LNCaP clone FGC (cell line): ENCODE measurements at regions not wholly inside any gene's neighbourhood (a gene's known extent, or its start where the extent isn't known, plus 50 kb on each side); places are given as distances from the start of the nearest gene placed in this dataset.
"Not testable (repeated sequence)": the region's sequence is repeated elsewhere in the genome, so short reads cannot be mapped to it uniquely, and the experiment has no call there.

Source experiments
- DNase-seq: peaks from one replicate; pipeline ENCODE4 v3.0.0-alpha.2; 2011; ENCODE audit warnings: low read depth
- H3K4me3 ChIP-seq: 2 replicates; pipeline ENCODE4 v1.5.1; 2011; ENCODE audit warnings: mild to moderate bottlenecking, low read depth, low read length, control low read depth
- CTCF ChIP-seq: IDR thresholded peaks from 2 replicates; pipeline ENCODE4 v1.5.1; 2012; ENCODE audit warnings: mild to moderate bottlenecking; ENCODE audit not compliant: control insufficient read depth, insufficient read depth; ENCODE audit errors: extremely low read depth

DNA sequence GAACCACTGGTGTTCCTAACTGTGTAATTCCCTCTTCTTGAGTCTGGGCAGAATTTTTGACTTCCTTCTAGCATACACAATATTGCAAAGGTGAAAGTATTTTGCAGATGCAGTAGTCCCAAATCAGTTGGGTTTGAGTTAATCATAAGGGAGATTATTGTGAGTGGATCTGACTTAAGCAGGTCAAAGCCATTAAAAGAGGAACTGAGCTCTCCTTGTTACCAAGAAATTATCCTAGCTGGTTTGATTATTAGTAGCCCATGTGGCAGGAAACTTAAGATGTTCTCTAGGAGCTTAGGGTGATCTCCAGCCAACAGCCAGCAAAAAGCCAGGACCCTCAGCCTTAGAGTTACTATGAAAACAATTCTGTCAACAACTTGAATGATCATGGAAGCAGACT is 221.8 kb downstream of the RPIA start:
- TF ChIP-seq CTCF, result no peak
- no peak overlapping the region for H3K4me3 ChIP-seq
- DNase-seq, result no peak

DNA sequence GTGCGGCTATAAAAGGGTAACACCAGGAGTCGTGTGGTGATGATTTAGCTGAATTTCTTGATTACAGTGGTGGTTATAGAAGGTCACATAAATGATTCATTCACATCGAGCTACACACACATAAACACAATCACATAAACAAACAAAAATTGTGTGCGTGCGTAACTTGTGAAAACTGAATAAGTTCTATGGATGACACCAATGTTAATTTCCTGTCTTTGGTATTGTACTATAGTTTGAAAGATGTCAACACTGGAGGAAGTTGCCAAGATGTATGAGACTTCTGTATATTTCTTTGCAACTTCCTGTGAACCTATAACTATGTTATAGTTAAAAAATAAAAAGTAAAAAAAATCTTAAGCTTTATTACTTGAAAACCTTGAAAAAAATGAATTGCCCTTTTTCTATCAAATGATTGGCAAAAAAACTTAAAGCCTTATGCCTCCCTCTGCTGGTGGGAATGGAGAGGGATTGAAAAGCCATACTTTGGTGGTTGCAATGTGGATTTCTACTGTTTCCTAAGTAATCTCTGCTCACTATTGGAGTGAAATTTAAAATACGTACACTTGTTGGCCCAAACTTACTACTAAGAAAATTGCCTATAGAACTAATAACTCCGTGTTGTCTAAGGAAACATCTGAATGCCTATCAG is 227.7 kb downstream of the RPIA start:
- peak; percentile 57 for TF ChIP-seq CTCF
- H3K4me3 ChIP-seq, result no peak overlapping the region
- no peak for DNase-seq

DNA sequence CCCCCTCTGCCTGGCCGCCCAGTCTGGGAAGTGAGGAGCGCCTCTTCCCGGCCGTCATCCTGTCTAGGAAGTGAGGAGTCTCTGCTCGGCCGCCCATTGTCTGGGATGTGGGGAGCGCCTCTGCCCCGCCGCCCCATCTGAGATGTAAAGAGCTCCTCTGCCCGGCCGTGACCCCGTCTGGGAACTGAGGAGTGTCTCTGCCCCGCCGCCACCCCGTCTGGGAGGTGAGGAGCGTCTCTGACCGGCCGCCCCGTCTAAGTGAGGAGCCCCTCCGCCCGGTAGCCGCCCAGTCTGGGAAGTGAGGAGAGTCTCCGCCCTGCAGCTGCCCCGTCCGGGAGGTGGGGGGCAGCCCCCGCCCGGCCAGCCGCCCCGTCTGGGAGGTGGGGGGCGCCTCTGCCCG is 228.9 kb downstream of the RPIA start:
- DNase-seq, H3K4me3 ChIP-seq: not testable (repeated sequence)

DNA sequence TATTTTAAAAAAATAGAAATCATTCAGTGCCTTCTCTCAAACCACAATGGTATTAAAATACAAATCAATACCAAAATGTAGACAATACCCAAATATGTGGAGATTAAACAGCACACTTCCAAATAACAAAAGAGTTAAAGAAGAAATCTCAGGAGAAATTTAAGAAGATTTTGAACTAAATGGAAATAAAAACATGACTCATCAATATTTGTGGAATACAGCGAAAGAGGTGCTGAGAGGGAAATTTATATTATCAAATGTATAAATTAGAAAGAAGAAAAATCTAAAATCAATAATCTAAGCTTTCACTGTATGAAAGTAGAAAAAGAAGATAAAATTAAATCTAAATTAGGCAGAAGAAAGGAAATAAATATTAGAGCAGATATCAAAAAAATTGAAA is 233.1 kb downstream of the RPIA start:
- no peak for DNase-seq
- no peak for TF ChIP-seq CTCF
- H3K4me3 ChIP-seq, result no peak overlapping the region

- H3K4me3 ChIP-seq, result no peak overlapping the region
- DNase-seq, result no peak
- TF ChIP-seq CTCF, result no peak
Observed at GRCh38 chr2:88925770-88926462, 234.4 kb downstream of the RPIA start.

GRCh38 chr2:88927128-88927527 is 235.7 kb downstream of the RPIA start:
- H3K4me3 ChIP-seq, result no peak overlapping the region
- DNase-seq, result no peak
- no peak for TF ChIP-seq CTCF

DNA sequence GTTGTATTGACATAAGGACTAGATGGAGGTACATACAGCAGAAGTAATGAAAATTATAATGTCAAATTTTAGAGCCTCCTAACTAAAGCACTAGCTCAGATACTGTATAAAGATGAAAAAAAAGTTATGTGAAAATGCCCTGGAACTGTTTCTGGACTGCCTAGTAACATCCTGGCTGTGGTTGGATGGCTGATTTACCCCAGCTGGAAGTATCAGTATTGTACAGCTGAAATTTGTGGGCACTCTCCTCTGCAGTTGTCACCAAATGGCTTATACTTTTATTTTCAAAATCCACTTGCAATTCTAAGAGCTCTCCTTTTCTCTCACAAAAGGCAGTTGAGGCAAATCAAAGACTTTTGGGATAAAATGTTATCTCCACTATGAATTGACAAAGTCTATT is 239.2 kb downstream of the RPIA start:
- no peak for TF ChIP-seq CTCF
- DNase-seq, result no peak
- no peak overlapping the region for H3K4me3 ChIP-seq
